ENCODE measurements at regions not wholly inside any gene's neighbourhood (a gene's known extent, or its start where the extent isn't known, plus 50 kb on each side); places are given as distances from the start of the nearest gene placed in this dataset.
A peak's percentile ranks its signal among the peaks of the same experiment; 100 is the strongest.
"Not testable (repeated sequence)": the region's sequence is repeated elsewhere in the genome, so short reads cannot be mapped to it uniquely, and the experiment has no call there.

GRCh38 chr6:68197356-68197755 lies 437.7 kb upstream of the ADGRB3 start:
- no peak overlapping the region for H3K27ac Mint-ChIP-seq
- no peak overlapping the region for H3K4me3 Mint-ChIP-seq
- H3K36me3 Mint-ChIP-seq, result no peaks in the 10 kb centered on the region
- H3K9me3 Mint-ChIP-seq, result no peaks in the 10 kb centered on the region
- H3K4me1 Mint-ChIP-seq (ENCODE audit: unreplicated experiment), result no peaks in the 10 kb centered on the region
- DNase-seq (ENCODE audit: extremely low spot score, unreplicated experiment), result no peak
- no peak for TF ChIP-seq CTCF (conservative IDR thresholded peaks at IDR 0.05)
- no peaks in the 10 kb centered on the region for H3K27me3 Mint-ChIP-seq

- no peak for DNase-seq (ENCODE audit: extremely low spot score, unreplicated experiment)
- H3K36me3 Mint-ChIP-seq, result no peaks in the 10 kb centered on the region
- H3K27ac Mint-ChIP-seq, result no peak overlapping the region
- no peaks in the 10 kb centered on the region for H3K9me3 Mint-ChIP-seq
- no peaks in the 10 kb centered on the region for H3K4me1 Mint-ChIP-seq (ENCODE audit: unreplicated experiment)
- H3K27me3 Mint-ChIP-seq, result no peaks in the 10 kb centered on the region
- no peak overlapping the region for H3K4me3 Mint-ChIP-seq
- peak; percentile 39 for TF ChIP-seq CTCF (conservative IDR thresholded peaks at IDR 0.05)
These were observed 438.4 kb upstream of the ADGRB3 start for GRCh38 chr6:68196645-68197044.

- H3K4me3 Mint-ChIP-seq, H3K9me3 Mint-ChIP-seq: not testable (repeated sequence)
These were observed 439.3 kb upstream of the ADGRB3 start for GRCh38 chr6:68195753-68196152.

GRCh38 chr6:68194846-68195478 lies 440.1 kb upstream of the ADGRB3 start:
- no peak overlapping the region for H3K27ac Mint-ChIP-seq
- H3K27me3 Mint-ChIP-seq, result no peaks in the 10 kb centered on the region
- no peaks in the 10 kb centered on the region for H3K4me1 Mint-ChIP-seq (ENCODE audit: unreplicated experiment)

More at GRCh38 chr6:68195753-68196152, 439.3 kb upstream of the ADGRB3 start:
- H3K36me3 Mint-ChIP-seq; DNase-seq (ENCODE audit: extremely low spot score, unreplicated experiment); H3K27ac Mint-ChIP-seq; H3K27me3 Mint-ChIP-seq; H3K4me1 Mint-ChIP-seq (ENCODE audit: unreplicated experiment): not testable (repeated sequence)

GRCh38 chr6:68192988-68193387 lies 442.1 kb upstream of the ADGRB3 start:
- DNase-seq (ENCODE audit: extremely low spot score, unreplicated experiment), result no peak
- Mint-ChIP-seq H3K4me1 (ENCODE audit: unreplicated experiment) (no peaks in the 10 kb centered on the region), H3K4me3 (no peak overlapping the region), H3K27ac (no peak overlapping the region), H3K27me3 (no peaks in the 10 kb centered on the region), H3K9me3 (no peaks in the 10 kb centered on the region), H3K36me3 (no peaks in the 10 kb centered on the region)
- TF ChIP-seq CTCF (conservative IDR thresholded peaks at IDR 0.05), result no peak

More at GRCh38 chr6:68194846-68195478, 440.1 kb upstream of the ADGRB3 start:
- no peaks in the 10 kb centered on the region for H3K36me3 Mint-ChIP-seq
- no peak for DNase-seq (ENCODE audit: extremely low spot score, unreplicated experiment)
- no peak for TF ChIP-seq CTCF (conservative IDR thresholded peaks at IDR 0.05)
- H3K4me3 Mint-ChIP-seq, result no peak overlapping the region
- H3K9me3 Mint-ChIP-seq, result no peaks in the 10 kb centered on the region

GRCh38 chr6:68189217-68189815 lies 445.8 kb upstream of the ADGRB3 start:
- Mint-ChIP-seq H3K9me3 (no peaks in the 10 kb centered on the region), H3K4me1 (ENCODE audit: unreplicated experiment) (no peaks in the 10 kb centered on the region), H3K4me3 (no peak overlapping the region), H3K27ac (no peak overlapping the region), H3K27me3 (no peaks in the 10 kb centered on the region), H3K36me3 (no peaks in the 10 kb centered on the region)
- no peak for DNase-seq (ENCODE audit: extremely low spot score, unreplicated experiment)
- TF ChIP-seq CTCF (conservative IDR thresholded peaks at IDR 0.05), result no peak
